Panc1 (cell line): ENCODE measurements at regions not wholly inside any gene's neighbourhood (a gene's known extent, or its start where the extent isn't known, plus 50 kb on each side); places are given as distances from the start of the nearest gene placed in this dataset.

Experiments used
- CTCF ChIP-seq: fragments of 450-650 bp; IDR thresholded peaks from 2 replicates; pipeline ENCODE4 v1.5.1; 2017; ENCODE audit warnings: mild to moderate bottlenecking
- POLR2AphosphoS5 ChIP-seq: IDR thresholded peaks from 2 replicates; pipeline ENCODE4 v1.6.1; 2012; ENCODE audit warnings: mild to moderate bottlenecking, low read depth, low read length, moderate library complexity
- REST ChIP-seq, 2 experiments: IDR thresholded peaks; 2 replicates each; pipeline ENCODE4 v1.6.1; 2011 to 2012; ENCODE audit warnings: low read depth in 2 of 2, control low read depth in 1 of 2, low read length in 1 of 2, mild to moderate bottlenecking in 1 of 2, moderate library complexity in 1 of 2; ENCODE audit not compliant: insufficient read depth in 1 of 2
- TCF7L2 ChIP-seq: IDR thresholded peaks from 2 replicates; pipeline ENCODE4 v1.6.1; 2011; ENCODE audit warnings: mild to moderate bottlenecking, low read depth, low read length, inconsistent platforms

GRCh38 chr14:34169561-34169960 lies 218.7 kb upstream of the EGLN3 start:
- TF ChIP-seq CTCF (no peak), REST (IDR thresholded peaks at IDR 0.05; ENCODE audit: insufficient read depth in 1 of 2, low read depth in 2 of 2, low read length in 1 of 2) (no peak), POLR2AphosphoS5 (no peak), TCF7L2 (no peak)
